WTC11 (cell line): ENCODE measurements at regions not wholly inside any gene's neighbourhood (a gene's known extent, or its start where the extent isn't known, plus 50 kb on each side); places are given as distances from the start of the nearest gene placed in this dataset.

Experiments used
- CREB1 ChIP-seq: sonication (generic); formaldehyde crosslinking; IDR thresholded peaks from 2 replicates; pipeline ENCODE4 v1.8.0; 2023; ENCODE audit warnings: mild to moderate bottlenecking, missing genetic modification reagents
- ELF4 ChIP-seq: sonication (generic); formaldehyde crosslinking; IDR thresholded peaks from 2 replicates; pipeline ENCODE4 v1.8.1; 2022; ENCODE audit warnings: low read depth, mild to moderate bottlenecking, moderate library complexity, missing genetic modification reagents
- ETV6 ChIP-seq: sonication (generic); formaldehyde crosslinking; IDR thresholded peaks from 2 replicates; pipeline ENCODE4 v1.8.1; 2022; ENCODE audit warnings: mild to moderate bottlenecking, missing genetic modification reagents
- FOXK1 ChIP-seq: sonication (generic); formaldehyde crosslinking; IDR thresholded peaks from 2 replicates; pipeline ENCODE4 v1.8.0; 2022; ENCODE audit warnings: mild to moderate bottlenecking, moderate library complexity, missing genetic modification reagents
- GABPB1 ChIP-seq: sonication (generic); formaldehyde crosslinking; IDR thresholded peaks from 2 replicates; pipeline ENCODE4 v1.8.1; 2023; ENCODE audit warnings: mild to moderate bottlenecking, missing genetic modification reagents
- JUN ChIP-seq: sonication (generic); formaldehyde crosslinking; IDR thresholded peaks from 2 replicates; pipeline ENCODE4 v1.8.0; 2023; ENCODE audit warnings: mild to moderate bottlenecking, missing genetic modification reagents
- MYBL2 ChIP-seq: sonication (generic); formaldehyde crosslinking; IDR thresholded peaks from 2 replicates; pipeline ENCODE4 v1.8.1; 2023; ENCODE audit warnings: mild to moderate bottlenecking, moderate library complexity, missing genetic modification reagents
- ZBTB21 ChIP-seq: sonication (generic); formaldehyde crosslinking; IDR thresholded peaks from 2 replicates; pipeline ENCODE4 v1.8.1; 2023; ENCODE audit warnings: mild to moderate bottlenecking, missing genetic modification reagents, borderline replicate concordance
- ZNF121 ChIP-seq: sonication (generic); formaldehyde crosslinking; IDR thresholded peaks from 2 replicates; pipeline ENCODE4 v1.8.0; 2023; ENCODE audit warnings: missing genetic modification reagents
- ZNF317 ChIP-seq: sonication (generic); formaldehyde crosslinking; IDR thresholded peaks from 2 replicates; pipeline ENCODE4 v1.8.1; 2023; ENCODE audit warnings: low read depth, mild to moderate bottlenecking, moderate library complexity, missing genetic modification reagents, borderline replicate concordance
- TF ChIP-seq, protein P1 (sequence below): fragments of 200-600 bp; IDR thresholded peaks from 2 replicates; pipeline ENCODE4 v1.8.0; 2022; ENCODE audit warnings: antibody characterized with exemption
- TF ChIP-seq, protein P2 (sequence below): sonication (generic); formaldehyde crosslinking; IDR thresholded peaks from 2 replicates; pipeline ENCODE4 v1.8.0; 2022; ENCODE audit warnings: mild to moderate bottlenecking, missing genetic modification reagents
- TF ChIP-seq, protein P3 (sequence below): sonication (generic); formaldehyde crosslinking; IDR thresholded peaks from 2 replicates; pipeline ENCODE4 v1.8.0; 2022; ENCODE audit warnings: mild to moderate bottlenecking, missing genetic modification reagents
- TF ChIP-seq, protein P4 (sequence below): sonication (generic); formaldehyde crosslinking; IDR thresholded peaks from 2 replicates; pipeline ENCODE4 v1.8.1; 2022; ENCODE audit warnings: low read depth, mild to moderate bottlenecking, moderate library complexity, missing genetic modification reagents, borderline replicate concordance

DNA sequence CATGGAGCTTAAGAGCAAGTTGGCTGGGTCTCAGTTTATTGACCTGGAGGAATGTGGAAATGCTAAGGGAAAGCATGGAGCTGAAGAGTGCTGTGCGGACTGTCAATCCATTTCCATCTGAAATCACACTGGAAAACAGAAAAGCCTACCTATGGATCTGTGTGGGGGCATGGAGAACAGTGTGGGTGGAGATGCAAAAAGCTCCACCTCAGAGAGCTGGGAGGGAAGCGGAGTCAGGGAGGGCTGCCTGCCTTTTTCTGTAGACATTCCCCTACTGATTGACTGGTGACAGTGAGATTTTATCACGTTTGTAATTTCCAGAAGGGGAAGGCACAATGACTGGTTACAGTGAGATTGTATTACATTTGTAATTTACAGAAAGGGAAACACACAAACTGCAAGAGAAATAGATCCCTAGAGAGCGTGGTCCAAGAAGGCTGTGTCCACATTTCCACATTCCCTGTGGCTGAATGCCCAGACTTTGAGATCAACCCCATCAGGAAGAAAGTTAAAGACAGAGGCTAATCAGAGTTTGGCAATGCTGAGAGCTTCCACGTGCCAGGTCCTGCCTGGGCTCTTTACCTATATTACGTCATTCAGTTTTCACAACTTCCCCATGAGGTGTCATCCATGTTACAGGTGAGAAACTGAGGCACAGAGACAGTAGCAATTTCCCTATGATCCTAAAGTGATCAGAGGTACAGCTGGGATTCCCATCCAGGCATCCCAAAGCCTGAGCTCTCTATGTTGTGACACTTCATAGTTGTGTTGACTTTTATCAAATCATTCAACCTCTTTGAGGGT lies 67.7 kb upstream of the NSMCE3 start:
- TF ChIP-seq, protein P1, sequence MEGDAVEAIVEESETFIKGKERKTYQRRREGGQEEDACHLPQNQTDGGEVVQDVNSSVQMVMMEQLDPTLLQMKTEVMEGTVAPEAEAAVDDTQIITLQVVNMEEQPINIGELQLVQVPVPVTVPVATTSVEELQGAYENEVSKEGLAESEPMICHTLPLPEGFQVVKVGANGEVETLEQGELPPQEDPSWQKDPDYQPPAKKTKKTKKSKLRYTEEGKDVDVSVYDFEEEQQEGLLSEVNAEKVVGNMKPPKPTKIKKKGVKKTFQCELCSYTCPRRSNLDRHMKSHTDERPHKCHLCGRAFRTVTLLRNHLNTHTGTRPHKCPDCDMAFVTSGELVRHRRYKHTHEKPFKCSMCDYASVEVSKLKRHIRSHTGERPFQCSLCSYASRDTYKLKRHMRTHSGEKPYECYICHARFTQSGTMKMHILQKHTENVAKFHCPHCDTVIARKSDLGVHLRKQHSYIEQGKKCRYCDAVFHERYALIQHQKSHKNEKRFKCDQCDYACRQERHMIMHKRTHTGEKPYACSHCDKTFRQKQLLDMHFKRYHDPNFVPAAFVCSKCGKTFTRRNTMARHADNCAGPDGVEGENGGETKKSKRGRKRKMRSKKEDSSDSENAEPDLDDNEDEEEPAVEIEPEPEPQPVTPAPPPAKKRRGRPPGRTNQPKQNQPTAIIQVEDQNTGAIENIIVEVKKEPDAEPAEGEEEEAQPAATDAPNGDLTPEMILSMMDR, result no peak
- no peak for TF ChIP-seq FOXK1
- TF ChIP-seq CREB1 (CRISPR knock-in tag), result no peak
- TF ChIP-seq, protein P2, sequence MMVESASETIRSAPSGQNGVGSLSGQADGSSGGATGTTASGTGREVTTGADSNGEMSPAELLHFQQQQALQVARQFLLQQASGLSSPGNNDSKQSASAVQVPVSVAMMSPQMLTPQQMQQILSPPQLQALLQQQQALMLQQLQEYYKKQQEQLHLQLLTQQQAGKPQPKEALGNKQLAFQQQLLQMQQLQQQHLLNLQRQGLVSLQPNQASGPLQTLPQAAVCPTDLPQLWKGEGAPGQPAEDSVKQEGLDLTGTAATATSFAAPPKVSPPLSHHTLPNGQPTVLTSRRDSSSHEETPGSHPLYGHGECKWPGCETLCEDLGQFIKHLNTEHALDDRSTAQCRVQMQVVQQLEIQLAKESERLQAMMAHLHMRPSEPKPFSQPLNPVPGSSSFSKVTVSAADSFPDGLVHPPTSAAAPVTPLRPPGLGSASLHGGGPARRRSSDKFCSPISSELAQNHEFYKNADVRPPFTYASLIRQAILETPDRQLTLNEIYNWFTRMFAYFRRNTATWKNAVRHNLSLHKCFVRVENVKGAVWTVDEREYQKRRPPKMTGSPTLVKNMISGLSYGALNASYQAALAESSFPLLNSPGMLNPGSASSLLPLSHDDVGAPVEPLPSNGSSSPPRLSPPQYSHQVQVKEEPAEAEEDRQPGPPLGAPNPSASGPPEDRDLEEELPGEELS, result no peak
- no peak for TF ChIP-seq ELF4 (CRISPR knock-in tag)
- TF ChIP-seq ZNF317 (CRISPR knock-in tag), result no peak
- no peak for TF ChIP-seq GABPB1 (CRISPR knock-in tag)
- TF ChIP-seq, protein P3, sequence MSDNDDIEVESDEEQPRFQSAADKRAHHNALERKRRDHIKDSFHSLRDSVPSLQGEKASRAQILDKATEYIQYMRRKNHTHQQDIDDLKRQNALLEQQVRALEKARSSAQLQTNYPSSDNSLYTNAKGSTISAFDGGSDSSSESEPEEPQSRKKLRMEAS, result no peak
- TF ChIP-seq JUN, result no peak
- no peak for TF ChIP-seq ETV6 (CRISPR knock-in tag)
- no peak for TF ChIP-seq MYBL2
- TF ChIP-seq, protein P4, sequence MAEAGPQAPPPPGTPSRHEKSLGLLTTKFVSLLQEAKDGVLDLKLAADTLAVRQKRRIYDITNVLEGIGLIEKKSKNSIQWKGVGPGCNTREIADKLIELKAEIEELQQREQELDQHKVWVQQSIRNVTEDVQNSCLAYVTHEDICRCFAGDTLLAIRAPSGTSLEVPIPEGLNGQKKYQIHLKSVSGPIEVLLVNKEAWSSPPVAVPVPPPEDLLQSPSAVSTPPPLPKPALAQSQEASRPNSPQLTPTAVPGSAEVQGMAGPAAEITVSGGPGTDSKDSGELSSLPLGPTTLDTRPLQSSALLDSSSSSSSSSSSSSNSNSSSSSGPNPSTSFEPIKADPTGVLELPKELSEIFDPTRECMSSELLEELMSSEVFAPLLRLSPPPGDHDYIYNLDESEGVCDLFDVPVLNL (CRISPR knock-in tag), result no peak
- TF ChIP-seq ZBTB21 (CRISPR knock-in tag), result no peak
- TF ChIP-seq ZNF121, result no peak
